ENCODE measurements at regions not wholly inside any gene's neighbourhood (a gene's known extent, or its start where the extent isn't known, plus 50 kb on each side); places are given as distances from the start of the nearest gene placed in this dataset.
"Not testable (repeated sequence)": the region's sequence is repeated elsewhere in the genome, so short reads cannot be mapped to it uniquely, and the experiment has no call there.

DNA sequence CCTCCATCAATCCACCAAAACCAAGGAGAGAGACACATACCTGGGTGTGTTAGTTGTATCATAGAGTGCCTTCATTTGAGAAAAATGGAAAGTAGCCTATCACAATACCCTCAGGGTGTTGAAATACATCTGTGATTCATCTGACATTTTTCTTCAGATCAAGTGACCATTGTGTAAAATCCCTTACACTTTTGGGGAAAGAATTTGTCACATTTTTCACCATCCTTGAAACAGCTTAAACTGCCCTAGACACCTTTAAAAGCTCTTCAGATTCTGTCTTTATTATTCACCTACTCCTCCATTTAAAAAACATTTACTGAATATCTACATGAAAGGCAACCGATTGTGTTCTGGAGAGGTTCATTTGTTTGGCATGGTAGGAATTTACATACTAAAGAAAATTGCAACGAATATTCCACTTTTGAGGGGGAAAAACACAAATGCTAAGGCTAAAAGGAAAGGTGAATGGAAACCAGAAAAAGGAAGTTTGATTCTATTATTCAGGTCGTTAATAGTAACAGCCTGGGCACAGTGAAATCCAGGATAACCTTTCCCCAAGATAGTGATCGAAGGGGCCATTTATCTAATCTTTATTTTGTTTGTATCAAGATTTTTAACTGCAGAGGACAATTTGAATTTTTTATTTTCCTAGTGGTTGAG lies 70.4 kb upstream of the SAMSN1 start:
- peaks cover 0 to 6% (median 0%) of the 10 kb centered on the region in 4 donors for H3K9me3 ChIP-seq
- no peak for TF ChIP-seq POLR2A (IDR thresholded peaks at IDR 0.05)
- no peak for TF ChIP-seq CTCF (IDR thresholded peaks at IDR 0.05)
- TF ChIP-seq POLR2AphosphoS5 (IDR thresholded peaks at IDR 0.05) = no peak
- no peak for TF ChIP-seq EP300 (IDR thresholded peaks at IDR 0.05)
- intact Hi-C loops (cut with DNase I; ENCODE audit: low total_unique reads) = no loop called here
- DNase-seq = no peak
- no peaks in the 10 kb centered on the region for H3K27me3 ChIP-seq
- WGBS, 5 donors = 21 to 44% (median 36%) methylated on average over 4 of the region's 4 CpGs
- H3K4me1 ChIP-seq = no peaks in the 10 kb centered on the region
- no peaks in the 10 kb centered on the region for H3K36me3 ChIP-seq
- no peak overlapping the region for H3K27ac ChIP-seq
- no peak overlapping the region for H3K4me3 ChIP-seq

DNA sequence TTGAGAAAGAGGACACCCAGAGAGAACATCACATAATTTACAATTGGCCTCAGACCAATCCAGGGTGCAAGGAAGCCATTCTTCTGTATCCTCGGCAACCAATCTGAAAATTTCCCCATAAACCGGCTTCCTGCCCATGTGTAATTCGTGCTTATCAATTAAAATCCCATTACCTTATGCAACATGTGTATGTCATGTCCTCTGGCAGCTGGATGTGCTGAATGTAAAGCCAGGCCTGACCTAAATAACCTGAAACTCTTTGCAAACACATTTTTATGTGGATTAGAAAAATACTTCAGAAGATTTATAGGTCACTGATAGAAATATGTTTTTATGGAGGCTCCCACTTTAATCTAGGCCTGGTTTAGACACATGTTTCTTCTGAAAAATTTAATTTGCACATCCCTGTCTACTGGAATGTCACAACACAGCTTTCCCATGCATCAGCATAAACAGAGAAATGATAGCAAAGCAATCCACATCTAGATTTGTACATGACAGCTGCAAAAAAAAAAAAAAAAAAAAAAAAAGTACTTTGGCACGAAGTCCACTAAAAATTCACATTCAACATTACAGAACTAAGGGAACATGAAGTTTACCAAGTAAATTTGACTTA lies 69.4 kb upstream of the SAMSN1 start:
- DNase-seq = no peak
- no peaks in the 10 kb centered on the region for H3K9me3 ChIP-seq
- TF ChIP-seq CTCF (IDR thresholded peaks at IDR 0.05) (no peak), POLR2A (IDR thresholded peaks at IDR 0.05) (no peak), EP300 (IDR thresholded peaks at IDR 0.05) (no peak), POLR2AphosphoS5 (IDR thresholded peaks at IDR 0.05) (no peak)
- 50 to 68% (median 62%) methylated on average over 4 of the region's 4 CpGs for WGBS, 5 donors
- H3K27me3 ChIP-seq = no peaks in the 10 kb centered on the region
- no peaks in the 10 kb centered on the region for H3K4me1 ChIP-seq
- H3K27ac ChIP-seq = no peak overlapping the region
- no peak overlapping the region for H3K4me3 ChIP-seq
- no peaks in the 10 kb centered on the region for H3K36me3 ChIP-seq
- intact Hi-C loops (cut with DNase I; ENCODE audit: low total_unique reads) = no loop called here

- Histone ChIP-seq H3K4me3 (no peak overlapping the region), H3K27ac (no peak overlapping the region), H3K4me1 (no peaks in the 10 kb centered on the region), H3K9me3 (no peaks in the 10 kb centered on the region), H3K36me3 (no peaks in the 10 kb centered on the region), H3K27me3 (no peaks in the 10 kb centered on the region)
- DNase-seq = no peak
- WGBS, 5 donors = 39 to 70% (median 56%) methylated on average over 3 of the region's 3 CpGs
- TF ChIP-seq POLR2AphosphoS5 (IDR thresholded peaks at IDR 0.05) (no peak), CTCF (IDR thresholded peaks at IDR 0.05) (no peak), POLR2A (IDR thresholded peaks at IDR 0.05) (no peak), EP300 (IDR thresholded peaks at IDR 0.05) (no peak)
- intact Hi-C loops (cut with DNase I; ENCODE audit: low total_unique reads) = no loop called here
Observed at GRCh38 chr21:14614287-14614686, 68.2 kb upstream of the SAMSN1 start.

DNA sequence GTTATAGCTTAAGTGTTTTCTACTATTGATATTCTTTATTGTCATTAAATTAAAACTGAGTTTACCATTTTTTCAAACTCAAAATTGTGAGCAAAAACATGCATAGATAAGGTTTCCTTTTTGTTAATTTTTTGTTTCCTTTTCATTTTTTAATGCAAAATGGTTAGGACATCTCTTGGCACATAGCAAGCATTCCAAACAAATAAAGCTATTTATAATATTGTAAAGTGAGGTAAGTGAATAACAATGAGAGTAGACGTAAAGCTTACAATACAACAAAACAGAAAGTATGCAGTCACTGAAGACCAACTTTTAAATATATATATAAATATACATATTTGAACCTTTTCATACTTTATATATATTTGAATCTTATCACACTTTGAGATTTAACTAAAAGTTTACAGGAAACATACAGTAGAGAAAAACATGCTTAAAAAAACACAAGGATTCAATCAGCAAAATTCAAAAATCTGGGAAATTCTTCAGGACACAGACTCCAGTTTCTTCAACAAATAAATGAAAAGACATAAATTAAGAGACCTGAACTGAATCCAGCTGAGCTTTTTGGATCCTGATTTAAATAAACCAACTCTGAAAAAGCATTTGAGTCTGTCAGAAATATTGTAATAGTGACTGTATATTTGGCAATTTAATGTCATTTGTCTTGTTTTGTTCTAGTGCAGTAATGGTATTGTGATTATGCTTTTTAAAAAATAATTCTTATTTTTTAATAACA lies 67.5 kb upstream of the SAMSN1 start:
- intact Hi-C loops (cut with DNase I; ENCODE audit: low total_unique reads) = no loop called here
- no peaks in the 10 kb centered on the region for H3K36me3 ChIP-seq
- H3K27me3 ChIP-seq = no peaks in the 10 kb centered on the region
- no peak overlapping the region for H3K4me3 ChIP-seq
- WGBS, 5 donors = 48 to 74% (median 63%) methylated on average over 1 of the region's 1 CpG
- H3K27ac ChIP-seq = no peak overlapping the region
- TF ChIP-seq CTCF (IDR thresholded peaks at IDR 0.05) (no peak), POLR2AphosphoS5 (IDR thresholded peaks at IDR 0.05) (no peak), POLR2A (IDR thresholded peaks at IDR 0.05) (no peak)
- DNase-seq = peak in 1 of 2 donors; percentile 36
- no peaks in the 10 kb centered on the region for H3K4me1 ChIP-seq
- H3K9me3 ChIP-seq = no peaks in the 10 kb centered on the region

GRCh38 chr21:14610119-14610518 lies 64.0 kb upstream of the SAMSN1 start:
- H3K4me3 ChIP-seq; intact Hi-C loops (cut with DNase I; ENCODE audit: low total_unique reads); DNase-seq; H3K27me3 ChIP-seq; H3K27ac ChIP-seq; H3K9me3 ChIP-seq; H3K4me1 ChIP-seq; H3K36me3 ChIP-seq: not testable (repeated sequence)
- WGBS, 5 donors = 83 to 93% (median 85%) methylated on average over 6 of the region's 6 CpGs
